ENCODE measurements at regions not wholly inside any gene's neighbourhood (a gene's known extent, or its start where the extent isn't known, plus 50 kb on each side); places are given as distances from the start of the nearest gene placed in this dataset.

GRCh38 chrX:113287761-113288160, 447.1 kb upstream of the AMOT start:
- TF ChIP-seq, protein P1, sequence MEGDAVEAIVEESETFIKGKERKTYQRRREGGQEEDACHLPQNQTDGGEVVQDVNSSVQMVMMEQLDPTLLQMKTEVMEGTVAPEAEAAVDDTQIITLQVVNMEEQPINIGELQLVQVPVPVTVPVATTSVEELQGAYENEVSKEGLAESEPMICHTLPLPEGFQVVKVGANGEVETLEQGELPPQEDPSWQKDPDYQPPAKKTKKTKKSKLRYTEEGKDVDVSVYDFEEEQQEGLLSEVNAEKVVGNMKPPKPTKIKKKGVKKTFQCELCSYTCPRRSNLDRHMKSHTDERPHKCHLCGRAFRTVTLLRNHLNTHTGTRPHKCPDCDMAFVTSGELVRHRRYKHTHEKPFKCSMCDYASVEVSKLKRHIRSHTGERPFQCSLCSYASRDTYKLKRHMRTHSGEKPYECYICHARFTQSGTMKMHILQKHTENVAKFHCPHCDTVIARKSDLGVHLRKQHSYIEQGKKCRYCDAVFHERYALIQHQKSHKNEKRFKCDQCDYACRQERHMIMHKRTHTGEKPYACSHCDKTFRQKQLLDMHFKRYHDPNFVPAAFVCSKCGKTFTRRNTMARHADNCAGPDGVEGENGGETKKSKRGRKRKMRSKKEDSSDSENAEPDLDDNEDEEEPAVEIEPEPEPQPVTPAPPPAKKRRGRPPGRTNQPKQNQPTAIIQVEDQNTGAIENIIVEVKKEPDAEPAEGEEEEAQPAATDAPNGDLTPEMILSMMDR (IDR thresholded peaks at IDR 0.05): no peak
- TF ChIP-seq POLR2A (IDR thresholded peaks at IDR 0.05): no peak
